ENCODE measurements at regions not wholly inside any gene's neighbourhood (a gene's known extent, or its start where the extent isn't known, plus 50 kb on each side); places are given as distances from the start of the nearest gene placed in this dataset.

DNA sequence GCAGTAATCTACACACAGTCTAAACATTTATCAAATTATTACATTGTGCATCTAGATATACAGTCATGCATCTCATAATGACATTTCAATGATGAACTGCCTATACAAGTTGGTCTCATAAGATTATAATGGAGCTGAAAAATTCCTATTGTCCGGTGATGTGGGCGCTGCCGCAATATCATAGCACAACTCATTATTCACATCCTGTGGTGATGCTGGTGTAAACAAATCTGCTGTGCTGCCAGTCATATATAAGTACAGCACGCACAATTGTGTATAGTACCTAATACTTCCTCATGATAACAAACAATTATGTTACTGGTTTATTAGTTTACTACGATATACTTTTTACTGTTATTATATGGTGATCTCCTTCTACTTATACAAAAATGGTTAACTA lies 768.8 kb upstream of the NOVA1 start:
- TF ChIP-seq, protein P1, sequence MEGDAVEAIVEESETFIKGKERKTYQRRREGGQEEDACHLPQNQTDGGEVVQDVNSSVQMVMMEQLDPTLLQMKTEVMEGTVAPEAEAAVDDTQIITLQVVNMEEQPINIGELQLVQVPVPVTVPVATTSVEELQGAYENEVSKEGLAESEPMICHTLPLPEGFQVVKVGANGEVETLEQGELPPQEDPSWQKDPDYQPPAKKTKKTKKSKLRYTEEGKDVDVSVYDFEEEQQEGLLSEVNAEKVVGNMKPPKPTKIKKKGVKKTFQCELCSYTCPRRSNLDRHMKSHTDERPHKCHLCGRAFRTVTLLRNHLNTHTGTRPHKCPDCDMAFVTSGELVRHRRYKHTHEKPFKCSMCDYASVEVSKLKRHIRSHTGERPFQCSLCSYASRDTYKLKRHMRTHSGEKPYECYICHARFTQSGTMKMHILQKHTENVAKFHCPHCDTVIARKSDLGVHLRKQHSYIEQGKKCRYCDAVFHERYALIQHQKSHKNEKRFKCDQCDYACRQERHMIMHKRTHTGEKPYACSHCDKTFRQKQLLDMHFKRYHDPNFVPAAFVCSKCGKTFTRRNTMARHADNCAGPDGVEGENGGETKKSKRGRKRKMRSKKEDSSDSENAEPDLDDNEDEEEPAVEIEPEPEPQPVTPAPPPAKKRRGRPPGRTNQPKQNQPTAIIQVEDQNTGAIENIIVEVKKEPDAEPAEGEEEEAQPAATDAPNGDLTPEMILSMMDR (IDR thresholded peaks at IDR 0.05; ENCODE audit: insufficient read depth, missing control alignments) = no peak
- no peak for FAIRE-seq

DNA sequence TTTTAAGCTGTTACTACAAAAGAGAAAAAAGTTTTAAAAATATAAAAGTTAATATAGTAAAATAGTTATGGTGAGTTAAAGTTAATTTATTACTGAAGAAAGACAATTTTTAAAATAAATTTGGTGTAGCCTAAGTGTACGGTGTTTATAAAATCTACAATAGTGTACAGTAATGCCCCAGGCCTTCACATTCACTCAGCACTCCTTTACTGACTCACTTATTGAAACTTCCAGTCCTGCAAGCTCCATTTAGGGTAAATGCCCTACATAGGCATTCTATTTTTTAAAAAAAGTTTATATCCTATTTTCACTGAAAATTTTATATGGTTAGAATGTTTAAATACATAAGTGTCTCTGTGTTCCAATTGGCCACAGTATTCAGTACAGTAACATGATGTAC lies 769.5 kb upstream of the NOVA1 start:
- TF ChIP-seq, protein P1 (IDR thresholded peaks at IDR 0.05; ENCODE audit: insufficient read depth, missing control alignments) = no peak
- no peak for DNase-seq (ENCODE audit: insufficient read length, low spot score)
- FAIRE-seq = no peak

More for the DNA sequence above, 768.8 kb upstream of the NOVA1 start:
- DNase-seq (ENCODE audit: insufficient read length, low spot score) = no peak

- TF ChIP-seq, protein P1 (IDR thresholded peaks at IDR 0.05; ENCODE audit: insufficient read depth, missing control alignments) = no peak
- no peak for DNase-seq (ENCODE audit: insufficient read length, low spot score)
- no peak for FAIRE-seq
Observed at GRCh38 chr14:27370074-27370473, 772.2 kb upstream of the NOVA1 start.

- TF ChIP-seq, protein P1 (IDR thresholded peaks at IDR 0.05; ENCODE audit: insufficient read depth, missing control alignments) = no peak
- DNase-seq (ENCODE audit: insufficient read length, low spot score) (no peak), FAIRE-seq (no peak)
Observed at GRCh38 chr14:27370775-27371174, 772.9 kb upstream of the NOVA1 start.

DNA sequence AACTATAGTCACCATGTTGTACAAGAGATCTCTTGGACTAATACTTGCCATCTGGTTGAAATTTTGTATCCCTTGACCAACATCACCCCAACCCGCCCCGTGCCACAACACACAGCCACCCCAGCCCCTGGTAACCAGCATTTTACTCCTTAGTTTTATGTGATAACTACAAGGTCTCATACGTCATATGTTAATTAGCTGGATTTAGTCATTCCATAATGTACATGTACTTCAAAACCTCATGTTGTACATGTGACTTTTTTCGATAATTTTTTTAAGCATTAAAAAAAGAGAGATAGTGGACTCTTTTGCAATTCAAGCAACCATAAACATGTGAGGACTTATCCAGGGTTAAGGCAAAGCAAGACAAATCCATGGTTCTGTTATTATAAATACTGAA lies 773.4 kb upstream of the NOVA1 start:
- no peak for FAIRE-seq
- no peak for DNase-seq (ENCODE audit: insufficient read length, low spot score)
- TF ChIP-seq, protein P1 (IDR thresholded peaks at IDR 0.05; ENCODE audit: insufficient read depth, missing control alignments) = no peak

- DNase-seq (ENCODE audit: insufficient read length, low spot score) (no peak), FAIRE-seq (no peak)
- TF ChIP-seq, protein P1 (IDR thresholded peaks at IDR 0.05; ENCODE audit: insufficient read depth, missing control alignments) = no peak
Observed at GRCh38 chr14:27371868-27372267, 774.0 kb upstream of the NOVA1 start.

DNA sequence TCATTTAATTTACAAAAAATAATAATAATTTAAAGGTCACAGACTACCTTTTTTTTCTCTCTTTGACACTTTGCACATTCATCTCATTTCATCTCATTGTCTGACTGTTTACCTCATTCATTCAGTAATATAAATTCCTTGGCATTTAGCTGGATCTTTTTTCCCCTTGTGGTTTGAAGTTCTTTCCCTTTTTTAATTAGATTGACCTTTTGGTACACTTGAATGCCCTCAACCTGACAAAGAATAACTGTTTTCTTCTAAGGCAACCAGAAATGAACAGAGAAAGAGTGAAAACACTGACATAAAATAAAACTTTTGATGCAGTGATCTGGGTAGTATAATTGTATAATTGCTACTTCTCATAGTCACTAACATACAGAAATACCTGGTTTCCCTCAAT lies 774.9 kb upstream of the NOVA1 start:
- no peak for FAIRE-seq
- no peak for DNase-seq (ENCODE audit: insufficient read length, low spot score)
- TF ChIP-seq, protein P1 (IDR thresholded peaks at IDR 0.05; ENCODE audit: insufficient read depth, missing control alignments) = no peak
